Forelimb muscle (tissue), 1 donor: ENCODE measurements at regions not wholly inside any gene's neighbourhood (a gene's known extent, or its start where the extent isn't known, plus 50 kb on each side); places are given as distances from the start of the nearest gene placed in this dataset.
A peak's percentile ranks its signal among the peaks of the same experiment; 100 is the strongest.

Experiments used
- DNase-seq: peaks from one replicate; pipeline ENCODE4 v3.0.0-alpha.2; 2013; ENCODE audit warnings: low read depth

DNA sequence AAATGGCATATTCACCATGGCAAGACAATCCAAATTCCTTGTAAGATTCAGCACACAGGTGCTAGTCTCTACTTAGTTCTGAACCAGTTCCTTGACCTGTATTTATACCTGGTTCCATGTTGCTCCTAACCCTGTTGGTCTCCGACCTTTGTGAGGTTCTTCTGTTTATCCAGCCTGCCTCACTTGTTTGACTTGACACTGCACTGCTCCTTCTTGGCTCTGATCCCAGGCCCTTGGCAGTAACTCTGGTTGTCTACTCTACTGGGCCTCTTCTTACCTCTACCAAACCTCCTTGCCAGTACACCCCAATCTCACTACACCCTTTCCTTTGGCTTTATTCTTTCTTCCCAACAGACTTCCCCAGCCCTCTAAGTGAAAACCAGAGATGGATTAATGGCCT lies 419.4 kb upstream of the USP24 start:
- DNase-seq, result no peak

DNA sequence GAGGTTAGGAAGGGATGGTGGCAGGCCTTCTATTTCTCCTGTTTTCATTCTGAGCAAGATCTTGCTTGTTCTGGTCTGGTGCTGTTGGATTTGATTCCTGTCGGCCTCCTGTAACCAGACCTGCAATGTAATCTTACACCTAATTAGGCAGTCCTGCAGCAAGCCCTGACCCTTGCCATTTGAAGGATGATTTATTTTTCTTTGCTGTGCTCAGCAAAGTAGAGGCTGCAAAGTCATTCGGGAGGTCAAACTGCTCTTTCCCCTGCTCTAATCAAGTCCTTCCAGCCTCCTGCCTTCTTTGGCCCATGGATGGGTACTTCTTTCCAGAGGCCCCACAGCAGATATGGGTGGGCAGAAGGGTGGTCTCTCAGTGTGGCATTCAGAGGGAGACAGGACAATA lies 417.7 kb upstream of the USP24 start:
- no peak for DNase-seq

DNA sequence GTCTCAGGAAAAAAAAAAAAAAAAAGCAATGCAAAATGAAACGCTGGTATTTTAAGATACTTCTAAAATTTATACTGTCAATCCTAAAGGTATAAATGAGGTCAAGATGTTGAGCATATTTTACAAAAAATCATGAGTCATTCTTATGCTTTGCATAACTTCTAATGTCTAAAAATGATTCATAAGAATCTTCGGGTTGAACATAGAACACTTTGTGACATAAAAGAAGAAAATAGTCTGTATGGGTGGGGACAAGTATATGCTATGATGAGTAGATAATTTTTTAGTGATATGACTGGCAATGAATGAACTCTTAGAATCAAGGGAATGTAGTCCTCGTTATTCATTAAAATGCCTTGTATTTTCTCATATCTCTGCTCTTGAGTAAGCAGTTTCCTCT lies 416.9 kb upstream of the USP24 start:
- DNase-seq, result no peak

- no peak for DNase-seq
These were observed 416.3 kb upstream of the USP24 start for GRCh38 chr1:55631509-55631908.

DNA sequence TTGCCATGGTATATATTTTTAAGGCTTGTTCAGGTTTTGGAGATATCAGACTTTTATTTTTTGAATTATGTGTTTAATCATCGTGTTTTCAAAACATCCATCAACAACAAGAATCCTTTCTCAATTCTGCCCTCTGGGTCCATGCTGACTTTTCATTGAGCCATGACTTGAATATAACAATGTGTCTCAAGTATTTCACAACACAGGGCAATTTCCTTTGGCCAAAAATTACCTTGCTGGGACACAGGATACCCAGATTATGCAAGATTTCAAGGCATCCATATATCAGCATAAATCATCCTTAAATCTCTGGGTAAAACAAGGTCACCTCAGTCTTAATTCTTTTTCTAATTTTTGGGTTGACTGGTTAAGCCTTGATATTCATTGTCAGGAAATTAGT lies 411.2 kb upstream of the USP24 start:
- no peak for DNase-seq

GRCh38 chr1:55624766-55625165 lies 409.6 kb upstream of the USP24 start:
- DNase-seq, result no peak

GRCh38 chr1:55623311-55623710 lies 408.1 kb upstream of the USP24 start:
- DNase-seq, result no peak

DNA sequence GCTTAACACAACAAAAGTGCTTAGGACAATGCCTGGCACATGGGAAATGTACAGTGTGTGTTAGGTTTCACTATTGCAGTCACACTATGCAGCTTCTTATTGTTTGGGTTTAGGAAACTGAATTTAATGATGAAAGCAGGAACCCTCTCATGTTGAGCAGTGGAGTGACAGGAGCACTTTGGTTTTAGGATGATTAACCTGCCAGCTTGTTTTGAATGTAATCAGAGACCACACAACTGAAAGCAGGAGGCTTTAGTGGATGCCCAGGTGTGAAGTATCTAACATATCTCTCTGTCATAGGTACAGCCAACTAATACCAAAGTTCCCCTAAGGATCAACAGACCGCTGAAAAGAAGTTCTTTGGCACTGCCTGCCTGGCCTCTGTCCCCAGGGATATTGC lies 406.9 kb upstream of the USP24 start:
- no peak for DNase-seq

DNA sequence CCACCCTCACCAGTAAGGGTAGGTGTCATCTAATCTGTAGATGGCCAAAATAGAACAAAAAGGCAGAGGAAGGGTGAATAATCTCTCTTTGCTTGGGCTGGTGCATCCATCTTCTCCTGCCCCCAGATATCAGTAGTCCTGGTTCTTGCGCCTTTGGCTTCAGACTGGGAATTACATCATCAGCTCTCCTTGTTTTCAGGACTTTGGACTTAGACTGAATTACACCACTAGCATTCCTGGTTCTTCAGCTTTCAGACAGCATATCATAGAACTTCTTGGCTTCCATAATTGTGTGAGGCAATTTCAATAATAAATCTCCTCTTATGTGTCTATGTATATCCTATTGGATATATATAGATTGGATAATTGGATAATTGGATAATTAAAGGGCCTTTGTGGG lies 403.0 kb upstream of the USP24 start:
- DNase-seq, result no peak

DNA sequence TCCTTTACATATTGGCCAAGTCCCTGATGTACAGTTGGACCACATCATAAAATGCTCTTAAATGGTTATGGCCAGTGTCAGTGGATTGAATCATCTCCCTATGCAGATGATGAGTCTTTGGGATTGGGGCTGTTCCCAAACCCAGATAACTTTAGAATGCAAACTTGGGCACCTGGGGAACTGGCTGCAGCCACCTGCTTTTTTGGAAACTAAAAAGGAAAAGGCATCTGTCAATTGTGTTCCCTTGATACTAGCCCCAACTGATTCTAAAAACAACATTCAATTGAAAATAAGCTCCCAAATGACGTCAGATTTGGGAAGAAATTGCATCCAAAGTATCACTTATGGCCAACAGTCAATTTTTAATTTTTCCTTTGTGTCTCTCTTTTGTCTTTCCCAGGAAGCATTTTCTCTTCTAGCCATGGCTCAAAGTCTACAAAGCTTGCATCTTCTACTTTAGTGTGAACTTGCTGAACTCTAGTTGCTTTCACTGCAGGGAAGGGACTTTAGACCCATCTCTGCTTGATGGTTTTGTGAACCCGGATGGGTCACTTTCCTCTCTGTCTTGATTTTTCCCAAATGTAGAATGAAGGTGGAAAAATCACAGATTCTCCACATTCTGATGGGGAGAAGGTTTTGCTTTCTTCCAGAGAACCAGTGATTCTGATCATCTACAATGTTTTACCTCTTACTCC lies 402.3 kb upstream of the USP24 start:
- peak; percentile 86 for DNase-seq

- DNase-seq, result no peak
These were observed 397.8 kb upstream of the USP24 start for GRCh38 chr1:55612988-55613387.

GRCh38 chr1:55611123-55611522 lies 396.0 kb upstream of the USP24 start:
- DNase-seq, result no peak

- DNase-seq, result no peak
These were observed 395.0 kb upstream of the USP24 start for GRCh38 chr1:55610203-55610602.

DNA sequence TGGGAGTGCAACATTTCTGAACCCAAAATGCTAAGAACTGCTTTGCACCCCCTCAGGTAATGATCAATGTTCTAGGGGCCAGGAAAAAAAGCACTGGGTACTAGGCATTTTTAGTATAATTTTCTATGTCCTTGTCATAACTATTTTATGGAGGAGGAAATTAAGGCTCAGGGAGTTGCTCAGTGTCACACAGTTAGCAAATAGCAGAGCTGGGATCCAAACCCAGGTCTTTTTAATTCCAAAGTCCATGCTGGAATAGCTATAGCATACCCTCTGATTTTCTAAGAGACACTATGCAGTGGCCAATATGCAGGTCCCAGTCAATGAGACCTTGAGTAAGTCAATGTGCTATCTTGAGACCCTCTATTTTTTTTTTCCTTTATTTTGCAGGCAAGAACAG lies 394.5 kb upstream of the USP24 start:
- no peak for DNase-seq

DNA sequence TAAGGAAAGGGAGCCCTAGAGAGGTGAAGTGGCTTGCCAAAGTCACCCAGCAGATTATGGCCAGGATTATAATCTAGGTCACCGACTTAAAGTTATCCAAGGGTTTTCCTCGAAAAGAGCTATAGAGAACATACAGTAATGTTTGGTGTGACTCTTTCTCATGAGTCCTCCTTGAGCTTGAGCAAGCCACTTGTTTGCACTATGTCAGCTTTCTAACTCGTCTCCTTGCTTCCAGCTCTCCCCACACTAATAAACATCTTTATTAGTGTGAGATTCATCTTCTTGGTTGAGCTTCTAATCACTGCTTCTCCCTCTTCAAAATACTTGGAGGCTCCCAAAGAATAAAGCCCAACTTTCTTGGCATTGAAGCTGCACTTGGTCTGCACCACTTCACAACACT lies 390.0 kb upstream of the USP24 start:
- DNase-seq, result no peak

DNA sequence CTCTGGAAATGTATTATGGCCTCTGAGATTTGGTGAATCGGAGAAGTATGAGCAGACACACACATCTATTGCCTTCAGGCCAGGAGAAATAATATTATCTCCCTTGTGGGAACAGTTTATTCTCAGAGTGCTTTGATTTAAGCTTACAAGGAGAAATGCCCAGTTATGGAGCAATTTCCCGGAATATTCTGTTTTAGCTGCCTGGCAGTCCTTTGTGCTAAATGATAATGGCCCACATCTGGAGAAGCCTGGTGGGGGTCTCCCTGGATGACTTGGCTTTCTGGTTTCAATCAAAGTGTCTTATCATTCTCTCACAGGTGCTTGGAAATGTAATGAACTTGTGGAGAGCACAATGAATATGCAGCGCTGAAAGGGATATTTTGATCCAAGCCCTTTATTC lies 389.6 kb upstream of the USP24 start:
- DNase-seq, result no peak

DNA sequence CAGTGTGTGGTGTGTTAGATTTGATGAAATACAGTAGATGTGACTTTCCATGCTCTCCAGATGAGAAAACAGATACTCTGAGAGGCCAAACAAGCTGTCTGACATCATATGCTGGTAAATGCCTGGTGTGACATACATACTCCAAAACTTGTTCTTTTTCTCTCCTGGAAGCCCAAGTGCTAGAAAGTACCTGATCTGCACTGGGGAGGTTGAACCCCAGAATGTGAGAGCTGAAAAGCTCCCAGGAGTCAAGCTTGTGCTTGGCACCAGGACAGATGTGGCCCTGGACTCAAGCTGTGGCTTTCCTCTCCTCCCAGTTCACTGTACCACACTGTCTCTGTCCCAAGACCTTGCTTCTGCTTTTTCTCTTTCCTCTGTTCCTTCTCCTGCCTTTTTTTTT lies 389.0 kb upstream of the USP24 start:
- no peak for DNase-seq

DNA sequence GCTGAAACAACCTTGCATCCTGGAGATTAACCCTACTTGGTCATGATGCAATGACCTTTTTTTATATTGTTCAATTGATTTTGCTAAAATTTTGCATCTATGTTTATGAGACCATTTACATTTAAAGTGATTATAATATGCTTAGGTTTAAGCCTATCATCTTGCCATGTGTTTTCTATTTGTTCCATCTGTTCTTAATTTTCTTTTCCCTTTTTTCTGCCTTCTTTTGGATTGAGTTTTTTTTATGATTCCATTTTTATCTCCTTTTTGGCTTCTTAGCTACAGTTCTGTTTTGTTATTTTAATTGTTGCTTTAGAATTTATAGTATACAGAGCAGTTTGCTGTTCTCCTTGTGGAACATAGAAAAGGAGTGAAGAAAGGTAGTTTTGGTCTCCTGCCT lies 385.1 kb upstream of the USP24 start:
- no peak for DNase-seq

DNA sequence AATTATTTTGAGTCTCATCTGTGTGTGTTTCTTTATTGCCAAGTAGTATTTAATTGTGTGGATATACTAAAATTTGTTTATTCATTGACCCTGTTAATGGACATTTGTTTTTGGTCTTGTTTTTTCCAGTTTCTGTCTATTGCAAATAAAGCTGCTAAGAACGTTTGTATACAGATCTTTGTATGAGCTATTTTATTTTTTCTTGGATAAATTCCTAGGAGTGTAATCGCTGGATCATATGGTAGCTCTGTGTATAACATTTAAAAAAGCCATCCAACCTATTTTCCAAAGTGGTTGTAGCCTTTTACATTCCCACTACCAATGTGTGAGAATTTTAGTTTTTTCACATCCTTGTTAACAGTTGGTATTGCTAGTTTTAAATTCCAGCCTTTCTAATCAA lies 382.7 kb upstream of the USP24 start:
- DNase-seq, result no peak

- no peak for DNase-seq
These were observed 379.5 kb upstream of the USP24 start for GRCh38 chr1:55594701-55595100.

DNA sequence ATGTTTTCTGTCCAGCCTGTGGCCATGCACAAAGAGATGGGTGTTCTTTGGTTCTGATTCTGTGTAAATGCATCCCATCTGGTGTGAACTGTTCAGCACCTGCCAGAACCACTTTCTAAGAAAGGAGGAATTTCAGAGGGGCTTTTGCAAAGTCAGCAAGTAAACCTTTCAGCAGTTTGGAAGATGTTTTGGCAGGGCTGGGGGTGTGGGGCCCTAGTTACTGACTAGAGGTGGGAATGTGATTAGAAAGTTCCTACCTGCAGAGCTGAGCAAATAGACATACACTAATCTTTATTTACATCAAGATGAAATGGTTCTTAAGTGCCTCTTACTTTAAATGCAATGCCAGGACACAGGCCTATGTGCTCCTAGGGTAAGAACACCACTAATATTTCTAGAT lies 378.1 kb upstream of the USP24 start:
- no peak for DNase-seq

DNA sequence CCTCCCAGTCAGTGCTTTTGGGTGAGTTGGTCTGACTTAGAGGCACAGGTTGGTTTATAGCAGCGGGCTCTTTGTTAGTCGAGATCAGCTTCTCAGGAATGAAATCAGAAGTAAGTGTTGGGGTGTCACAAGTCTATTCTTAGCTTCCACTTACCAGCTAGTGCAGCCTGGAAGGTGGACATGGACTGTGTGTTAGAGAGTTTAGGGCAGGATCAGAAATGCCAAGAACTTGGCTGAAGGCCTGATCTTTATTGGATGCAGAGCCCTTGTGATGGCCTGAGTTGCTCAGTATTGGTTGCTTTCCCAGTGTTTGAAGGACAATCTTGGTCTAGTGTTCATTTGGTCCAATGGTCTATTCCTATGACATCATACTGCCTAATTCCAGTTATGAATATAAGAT lies 377.0 kb upstream of the USP24 start:
- no peak for DNase-seq

GRCh38 chr1:55589671-55590297 lies 374.6 kb upstream of the USP24 start:
- DNase-seq, result no peak

DNA sequence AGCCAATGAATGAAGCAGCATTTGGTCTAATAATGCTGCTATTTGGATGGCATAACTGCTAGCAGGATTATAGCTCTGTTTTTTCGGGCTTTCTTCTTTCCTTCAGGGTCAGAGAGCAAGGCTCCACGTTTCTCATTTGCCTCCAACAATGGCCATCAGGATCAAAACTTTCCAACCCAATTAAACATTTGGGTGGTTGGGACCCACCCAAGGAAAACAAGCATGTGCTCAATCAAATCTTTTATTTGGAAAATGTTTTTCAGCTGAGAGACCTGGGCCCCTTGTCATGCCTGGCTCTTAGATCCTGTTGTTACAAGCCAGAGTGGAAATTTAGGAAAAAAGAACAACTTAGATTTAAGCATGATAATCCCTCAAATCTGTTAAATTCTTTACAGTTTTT lies 373.1 kb upstream of the USP24 start:
- no peak for DNase-seq
